ENCODE measurements at regions not wholly inside any gene's neighbourhood (a gene's known extent, or its start where the extent isn't known, plus 50 kb on each side); places are given as distances from the start of the nearest gene placed in this dataset.

DNA sequence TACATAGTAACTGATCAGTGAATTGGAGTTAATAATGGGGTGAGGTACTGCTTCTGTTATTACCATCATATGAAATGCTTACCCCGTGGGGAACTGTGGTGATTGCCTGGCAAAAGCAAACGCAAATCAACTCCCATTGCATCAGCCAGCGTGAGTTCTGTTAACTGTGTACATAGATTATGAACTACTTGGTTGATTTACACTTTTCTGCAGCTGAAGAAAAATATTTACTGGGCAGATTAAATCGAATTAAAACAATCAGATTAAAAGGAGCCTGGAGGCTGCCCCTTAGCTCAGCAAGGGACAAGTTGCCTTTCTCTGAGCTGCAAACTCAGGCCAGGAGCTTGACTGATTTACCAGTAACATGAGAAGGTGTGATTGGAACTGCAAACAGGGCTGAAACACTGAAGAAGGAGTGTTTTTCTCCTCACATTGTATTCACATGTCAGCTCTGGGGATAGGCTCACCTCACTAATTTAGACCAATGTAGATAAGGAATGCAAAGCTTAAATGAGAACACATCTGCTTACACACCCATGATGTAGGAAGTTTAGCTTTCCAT is 220.1 kb downstream of the OSR1 start:
- ATAC-seq = no peak
- DNase-seq = no peak

DNA sequence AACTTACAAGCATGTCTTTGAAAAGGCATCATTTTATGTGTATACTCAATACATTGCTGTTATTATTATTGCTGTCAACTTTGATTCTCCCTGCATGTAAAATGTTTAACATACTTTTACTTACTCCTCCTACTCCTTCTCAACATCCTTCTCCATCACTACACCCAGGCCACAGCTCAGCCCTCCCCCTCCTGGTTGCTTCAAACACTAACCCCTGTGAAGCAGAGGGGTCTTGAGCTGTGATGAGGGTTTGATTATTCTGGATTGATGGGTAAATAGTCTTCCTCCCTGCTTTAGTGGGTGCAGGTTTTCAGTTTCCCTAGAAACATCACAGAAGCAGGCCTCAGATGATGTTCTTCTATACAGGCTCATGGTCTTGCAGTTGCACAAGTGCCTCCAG is 221.0 kb downstream of the OSR1 start:
- ATAC-seq (no peak), DNase-seq (no peak)

GRCh38 chr2:19132967-19133366 is 225.5 kb downstream of the OSR1 start:
- DNase-seq (no peak), ATAC-seq (no peak)

GRCh38 chr2:19131871-19132270 is 226.6 kb downstream of the OSR1 start:
- DNase-seq (no peak), ATAC-seq (no peak)

DNA sequence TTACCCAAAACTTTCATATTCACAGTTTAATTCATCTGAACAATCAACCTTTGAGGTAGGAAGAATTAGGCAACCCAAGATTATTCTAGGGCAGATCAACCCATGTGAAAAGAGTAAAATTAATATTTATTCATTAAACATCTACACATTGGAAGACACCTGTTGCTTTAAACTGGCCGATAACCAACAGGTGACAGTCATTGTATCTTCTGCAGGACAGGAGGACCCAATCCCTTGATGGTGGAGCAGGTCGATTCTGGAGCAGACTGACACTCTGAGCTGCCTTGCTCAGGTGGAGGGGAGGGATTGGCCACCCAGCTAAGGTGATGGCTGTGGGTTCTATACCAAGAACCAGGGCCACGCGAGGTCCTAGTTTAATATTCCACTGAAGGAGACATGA is 230.3 kb downstream of the OSR1 start:
- ATAC-seq = no peak
- no peak for DNase-seq

DNA sequence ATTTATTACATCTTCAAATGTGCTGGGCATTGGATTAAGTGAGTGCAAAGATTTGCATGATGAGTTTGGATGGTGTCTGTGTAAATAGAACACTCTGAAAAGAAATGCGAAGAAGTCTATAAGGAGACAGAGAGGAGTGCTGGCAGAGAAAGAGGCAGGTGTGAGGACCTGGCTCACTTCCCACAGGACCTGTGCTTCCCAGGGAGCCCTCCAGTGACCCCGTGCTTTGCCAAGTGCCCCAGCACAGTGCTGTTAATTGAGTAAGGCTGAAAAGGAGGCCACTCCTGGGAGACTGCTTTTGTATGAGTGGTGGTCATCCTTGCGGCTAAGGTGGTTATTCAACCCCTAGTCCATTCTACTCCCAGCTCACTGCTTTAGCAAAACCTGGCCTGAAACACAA is 230.8 kb downstream of the OSR1 start:
- ATAC-seq (no peak), DNase-seq (no peak)

DNA sequence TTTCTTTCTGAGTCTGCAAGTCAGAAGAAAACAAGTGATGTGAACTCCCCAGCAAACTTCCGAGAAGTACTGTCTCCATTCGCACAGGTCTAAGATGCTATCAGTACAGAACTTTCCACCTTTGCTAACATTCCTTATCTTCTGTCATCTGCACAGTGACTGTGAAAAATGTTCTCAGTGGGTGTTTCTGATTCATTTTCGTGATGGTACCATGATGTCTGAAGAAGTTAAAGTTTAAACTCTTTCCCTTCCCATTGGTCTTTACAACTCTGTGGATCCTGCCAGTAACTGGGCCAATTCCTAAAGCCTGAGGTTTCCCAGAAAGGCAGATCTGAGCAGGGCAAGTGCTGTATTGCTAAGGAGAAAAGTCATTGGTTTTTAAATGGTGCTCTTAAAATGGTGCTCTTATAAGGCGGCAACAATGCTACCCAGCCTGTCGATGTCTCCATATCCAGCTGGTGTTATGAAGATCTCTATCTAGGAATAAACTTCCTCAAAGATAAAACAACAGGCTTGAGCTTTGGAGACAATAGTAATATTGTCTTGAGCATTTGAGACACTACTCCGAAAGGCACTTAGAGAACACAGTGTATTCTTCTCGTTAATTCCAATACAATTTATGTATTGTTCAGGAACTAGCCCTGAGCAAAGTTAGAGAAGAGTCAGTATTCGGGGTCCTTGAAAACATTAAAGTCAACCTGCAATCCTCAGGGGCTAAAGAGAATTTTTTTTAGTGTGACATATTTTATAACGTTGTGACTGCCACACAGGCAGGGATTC is 232.3 kb downstream of the OSR1 start:
- ATAC-seq (no peak), DNase-seq (no peak)

DNA sequence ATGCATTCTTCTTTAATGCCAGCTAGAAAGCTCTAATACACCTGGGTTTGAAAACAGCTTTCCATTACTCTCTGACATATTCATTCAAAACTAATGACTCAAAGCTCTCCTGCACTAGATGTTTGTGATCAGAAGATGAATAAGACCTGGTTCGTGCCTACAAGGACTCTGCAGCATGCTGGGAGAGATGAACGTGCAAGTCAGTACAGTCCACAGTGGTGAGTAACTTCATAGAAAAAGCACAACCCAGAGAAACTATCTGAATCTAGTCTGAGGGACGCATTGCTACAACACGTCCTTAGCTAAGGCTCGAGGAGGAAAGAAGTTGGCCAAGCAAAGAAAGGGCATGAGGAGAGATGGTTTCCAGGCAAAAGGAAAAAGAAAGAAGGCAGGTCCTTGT is 234.3 kb downstream of the OSR1 start:
- DNase-seq = no peak
- ATAC-seq = no peak

DNA sequence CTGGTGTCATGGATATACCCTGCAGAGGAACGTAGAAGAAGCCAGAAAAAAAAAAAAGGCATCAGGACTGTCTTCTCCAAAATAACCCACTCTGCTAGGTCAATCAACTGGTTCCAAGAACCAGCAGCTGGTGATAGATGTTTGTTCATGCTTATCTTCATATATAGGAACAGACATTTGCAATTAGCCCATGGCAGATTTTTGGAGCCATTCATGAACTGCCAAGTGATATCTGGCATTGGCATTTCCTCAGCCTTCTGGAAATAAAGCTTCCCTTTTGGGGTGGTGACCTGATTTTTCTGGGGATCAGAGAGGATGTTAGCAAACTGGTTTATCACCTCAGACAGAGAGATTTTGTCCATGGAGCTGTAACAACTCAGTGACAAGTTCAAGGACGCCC is 234.9 kb downstream of the OSR1 start:
- ATAC-seq = no peak
- DNase-seq = no peak

- DNase-seq (no peak), ATAC-seq (no peak)
These were observed 236.2 kb downstream of the OSR1 start for GRCh38 chr2:19122220-19122619.

DNA sequence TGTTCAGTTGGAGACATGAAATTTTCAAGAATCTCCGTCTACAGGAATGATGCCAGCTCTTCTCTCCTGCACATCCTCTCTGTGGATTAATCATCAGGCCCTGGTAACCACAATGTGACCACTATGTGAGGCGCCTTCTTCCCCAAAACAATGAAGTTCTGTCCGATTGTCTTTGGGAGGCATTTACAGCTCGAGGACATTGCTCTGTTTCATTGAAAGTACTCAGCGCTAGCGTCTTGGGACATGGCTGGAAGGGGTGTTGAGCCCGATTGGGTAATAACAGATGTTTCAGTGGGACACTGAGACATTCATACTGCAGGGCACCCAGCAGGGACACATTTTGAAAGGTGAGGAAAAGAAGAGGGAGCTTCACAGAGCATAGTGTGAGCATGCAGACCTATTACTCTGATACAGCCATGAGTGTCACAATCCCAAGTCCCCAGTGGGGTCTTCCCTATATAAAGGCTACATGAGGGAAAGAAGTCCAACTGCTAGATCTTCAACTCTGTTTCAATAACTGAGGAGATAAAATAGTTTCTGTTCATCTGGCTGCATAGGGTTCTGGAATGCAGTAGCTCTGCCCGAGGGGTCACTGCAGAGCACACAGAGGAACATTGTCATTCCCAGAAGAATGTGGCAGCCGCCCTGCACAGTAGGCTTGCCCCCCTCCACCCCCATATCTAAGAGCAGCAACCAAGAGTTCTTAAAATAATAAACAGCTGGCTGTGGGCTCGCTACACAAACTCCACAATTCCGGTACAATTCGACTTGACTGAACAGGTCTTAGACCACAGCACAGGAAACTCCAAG is 237.3 kb downstream of the OSR1 start:
- ATAC-seq (no peak), DNase-seq (no peak)

GRCh38 chr2:19120181-19120580 is 238.2 kb downstream of the OSR1 start:
- DNase-seq = no peak
- no peak for ATAC-seq

GRCh38 chr2:19119326-19120001 is 239.0 kb downstream of the OSR1 start:
- no peak for DNase-seq
- ATAC-seq = no peak

DNA sequence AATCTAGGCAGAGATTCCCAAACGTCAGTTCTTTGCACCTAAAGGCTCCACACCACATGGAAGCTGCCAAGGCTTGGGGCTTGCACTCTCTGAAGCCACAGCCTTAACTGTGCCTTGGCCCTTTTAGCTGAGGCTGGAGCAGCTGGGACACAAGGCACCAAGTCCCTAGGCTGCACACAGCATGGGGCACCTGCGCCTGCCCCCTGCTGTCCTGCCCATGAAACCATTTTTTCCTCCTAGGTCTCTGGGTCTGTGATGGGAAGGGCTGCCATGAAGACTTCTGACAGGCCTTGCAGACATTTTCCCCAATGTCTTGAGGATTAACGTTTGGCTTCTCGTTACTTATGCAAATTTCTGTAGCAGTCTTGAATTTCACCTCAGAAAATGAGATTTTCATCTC is 241.5 kb downstream of the OSR1 start:
- no peak for DNase-seq
- ATAC-seq = no peak

- ATAC-seq = no peak
- no peak for DNase-seq
These were observed 243.6 kb downstream of the OSR1 start for GRCh38 chr2:19114754-19115231.

GRCh38 chr2:19114126-19114525 is 244.3 kb downstream of the OSR1 start:
- ATAC-seq = no peak
- no peak for DNase-seq

- no peak for ATAC-seq
- DNase-seq = no peak
These were observed 247.1 kb downstream of the OSR1 start for GRCh38 chr2:19111354-19111753.

- DNase-seq (no peak), ATAC-seq (no peak)
These were observed 248.9 kb downstream of the OSR1 start for GRCh38 chr2:19109518-19109917.

DNA sequence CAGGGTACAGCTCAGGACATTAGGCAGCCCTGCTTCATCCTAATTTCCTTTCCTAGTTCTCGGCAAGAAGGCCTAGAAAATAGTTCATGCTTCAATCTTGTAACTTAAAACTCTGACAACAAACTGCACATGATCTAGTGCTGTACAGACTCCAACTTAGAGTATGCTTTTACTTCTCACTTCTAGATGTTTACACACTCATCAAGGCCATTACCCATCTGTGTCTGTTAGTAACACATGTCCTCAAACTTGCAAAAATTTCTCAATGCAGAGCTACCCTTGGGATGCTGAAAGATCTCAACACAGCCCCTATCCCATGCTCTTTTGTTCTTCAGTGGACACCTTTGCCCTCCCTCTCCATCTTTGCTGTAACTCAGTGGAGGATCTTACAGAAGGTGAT is 252.0 kb downstream of the OSR1 start:
- DNase-seq = no peak
- ATAC-seq = no peak

DNA sequence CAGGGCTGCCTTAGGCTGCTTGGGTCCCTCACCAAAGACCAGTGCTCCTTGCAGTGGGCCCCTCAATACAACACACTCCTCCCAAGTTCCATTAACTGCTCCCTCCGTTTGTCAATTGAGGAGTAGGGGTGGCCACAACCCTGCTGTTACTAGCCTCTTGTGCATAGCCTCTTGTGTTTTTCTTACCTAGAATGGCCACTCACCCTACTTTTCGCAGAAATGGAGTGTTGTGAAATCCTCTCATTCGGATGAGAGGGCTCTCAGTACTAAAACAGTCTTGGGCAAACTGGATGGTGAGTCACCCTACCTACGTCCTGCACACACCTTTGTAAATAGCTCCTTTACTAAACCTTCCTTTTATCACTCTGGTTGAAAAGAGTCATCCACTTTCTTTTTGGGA is 253.9 kb downstream of the OSR1 start:
- ATAC-seq (no peak), DNase-seq (no peak)

GRCh38 chr2:19102696-19103423 is 255.6 kb downstream of the OSR1 start:
- no peak for DNase-seq
- ATAC-seq = no peak

DNA sequence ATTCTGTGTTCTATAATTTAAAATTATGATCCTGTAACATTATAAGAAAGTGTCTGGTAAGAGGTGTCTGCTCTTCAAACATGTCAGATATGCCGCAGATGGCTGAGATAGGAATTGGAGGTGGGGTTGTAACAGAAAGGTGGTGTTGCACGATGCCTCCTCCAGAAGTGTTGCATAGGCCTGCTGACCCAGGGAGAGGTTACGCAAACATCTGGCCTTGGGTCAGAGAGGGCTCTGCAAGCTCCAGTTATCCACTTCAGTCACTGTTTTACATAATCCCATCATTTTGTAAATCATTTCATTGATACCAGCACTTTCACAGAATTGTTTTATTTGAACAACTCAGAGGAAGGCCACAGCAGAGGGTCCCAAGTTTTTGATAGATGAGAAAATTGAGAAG is 256.5 kb downstream of the OSR1 start:
- no peak for ATAC-seq
- no peak for DNase-seq
